ENCODE measurements at regions not wholly inside any gene's neighbourhood (a gene's known extent, or its start where the extent isn't known, plus 50 kb on each side); places are given as distances from the start of the nearest gene placed in this dataset.

- H3K4me2 ChIP-seq (ENCODE audit: low read depth, low read length, poor library complexity, severe bottlenecking): no peak overlapping the region
- no peaks in the 10 kb centered on the region for H3K9me2 ChIP-seq (replicated peaks; ENCODE audit: insufficient read depth, low read length)
- H3K9ac ChIP-seq (ENCODE audit: low read length): no peak overlapping the region
- H3K27me3 ChIP-seq (ENCODE audit: low read length): no peaks in the 10 kb centered on the region
- no peaks in the 10 kb centered on the region for H3F3A ChIP-seq (ENCODE audit: insufficient read depth)
- H3K27ac ChIP-seq (ENCODE audit: low read depth, low read length): no peak overlapping the region
- no peak overlapping the region for H3K4me3 ChIP-seq (ENCODE audit: insufficient read depth, low read length, poor library complexity, severe bottlenecking)
- TF ChIP-seq CTCF (IDR thresholded peaks at IDR 0.05; ENCODE audit: insufficient read depth, low read length, poor library complexity, severe bottlenecking): no peak
- TF ChIP-seq EZH2phosphoT487 (conservative IDR thresholded peaks at IDR 0.05; ENCODE audit: low read length): no peak
- no peaks in the 10 kb centered on the region for H3K36me3 ChIP-seq (ENCODE audit: low read length)
- H3K79me2 ChIP-seq (ENCODE audit: insufficient read depth, low read length): no peaks in the 10 kb centered on the region
- no peak overlapping the region for H2AFZ ChIP-seq (ENCODE audit: low read depth, low read length, severe bottlenecking)
- no peaks in the 10 kb centered on the region for H4K20me1 ChIP-seq (ENCODE audit: low read depth, low read length)
- no peaks in the 10 kb centered on the region for H3K9me3 ChIP-seq (ENCODE audit: insufficient read depth, low read length)
Measured at GRCh38 chr4:107276052-107276451, 239.9 kb upstream of the DKK2 start.

- Histone ChIP-seq H3K79me2 (ENCODE audit: insufficient read depth, low read length) (no peaks in the 10 kb centered on the region), H4K20me1 (ENCODE audit: low read depth, low read length) (no peaks in the 10 kb centered on the region), H3K9ac (ENCODE audit: low read length) (no peak overlapping the region)
Measured at GRCh38 chr4:107275225-107275624, 239.1 kb upstream of the DKK2 start.

GRCh38 chr4:107270614-107271013, 234.5 kb upstream of the DKK2 start:
- Histone ChIP-seq H4K20me1 (ENCODE audit: low read depth, low read length) (no peaks in the 10 kb centered on the region), H3K4me3 (ENCODE audit: insufficient read depth, low read length, poor library complexity, severe bottlenecking) (no peak overlapping the region), H3K9ac (ENCODE audit: low read length) (no peak overlapping the region), H3F3A (ENCODE audit: insufficient read depth) (no peaks in the 10 kb centered on the region), H3K4me2 (ENCODE audit: low read depth, low read length, poor library complexity, severe bottlenecking) (no peak overlapping the region), H3K79me2 (ENCODE audit: insufficient read depth, low read length) (no peaks in the 10 kb centered on the region), H3K9me3 (ENCODE audit: insufficient read depth, low read length) (no peaks in the 10 kb centered on the region), H3K9me2 (replicated peaks; ENCODE audit: insufficient read depth, low read length) (no peaks in the 10 kb centered on the region), H3K27me3 (ENCODE audit: low read length) (no peaks in the 10 kb centered on the region), H3K27ac (ENCODE audit: low read depth, low read length) (no peak overlapping the region), H2AFZ (ENCODE audit: low read depth, low read length, severe bottlenecking) (no peak overlapping the region), H3K36me3 (ENCODE audit: low read length) (no peaks in the 10 kb centered on the region)
- no peak for TF ChIP-seq CTCF (IDR thresholded peaks at IDR 0.05; ENCODE audit: insufficient read depth, low read length, poor library complexity, severe bottlenecking)
- no peak for TF ChIP-seq EZH2phosphoT487 (conservative IDR thresholded peaks at IDR 0.05; ENCODE audit: low read length)

More at GRCh38 chr4:107275225-107275624, 239.1 kb upstream of the DKK2 start:
- H3K4me2 ChIP-seq (ENCODE audit: low read depth, low read length, poor library complexity, severe bottlenecking): no peak overlapping the region
- H3F3A ChIP-seq (ENCODE audit: insufficient read depth): no peaks in the 10 kb centered on the region
- no peak for TF ChIP-seq CTCF (IDR thresholded peaks at IDR 0.05; ENCODE audit: insufficient read depth, low read length, poor library complexity, severe bottlenecking)
- no peak for TF ChIP-seq EZH2phosphoT487 (conservative IDR thresholded peaks at IDR 0.05; ENCODE audit: low read length)
- no peaks in the 10 kb centered on the region for H3K36me3 ChIP-seq (ENCODE audit: low read length)
- H3K9me3 ChIP-seq (ENCODE audit: insufficient read depth, low read length): no peaks in the 10 kb centered on the region
- no peak overlapping the region for H3K27ac ChIP-seq (ENCODE audit: low read depth, low read length)
- H3K27me3 ChIP-seq (ENCODE audit: low read length): no peaks in the 10 kb centered on the region
- no peak overlapping the region for H3K4me3 ChIP-seq (ENCODE audit: insufficient read depth, low read length, poor library complexity, severe bottlenecking)
- no peaks in the 10 kb centered on the region for H3K9me2 ChIP-seq (replicated peaks; ENCODE audit: insufficient read depth, low read length)
- no peak overlapping the region for H2AFZ ChIP-seq (ENCODE audit: low read depth, low read length, severe bottlenecking)

Measured in SU-DHL-6 (cell line).